Smooth muscle cell (in vitro differentiated cells): ENCODE measurements at regions not wholly inside any gene's neighbourhood (a gene's known extent, or its start where the extent isn't known, plus 50 kb on each side); places are given as distances from the start of the nearest gene placed in this dataset.

Experiments used
- DNase-seq: peaks from one replicate; lab custom pipeline; 2025; ENCODE audit not compliant: unreplicated experiment; lab: John Stamatoyannopoulos, UW
- H2AFZ ChIP-seq: fragments of 200-600 bp; sonication (generic); 2 replicates; pipeline ENCODE4 v1.6.0; 2016; ENCODE audit warnings: antibody characterized with exemption, low read depth, mild to moderate bottlenecking
- H3F3A ChIP-seq: fragments of 200-600 bp; sonication (generic); 2 replicates; pipeline ENCODE4 v1.6.0; 2017; ENCODE audit warnings: antibody characterized with exemption, low read depth
- H3K27ac ChIP-seq: fragments of 200-600 bp; sonication (generic); 2 replicates; pipeline ENCODE4 v1.5.1; 2016; ENCODE audit warnings: low read depth, mild to moderate bottlenecking
- H3K27me3 ChIP-seq: fragments of 200-600 bp; sonication (generic); 2 replicates; pipeline ENCODE4 v1.6.1; 2016; ENCODE audit warnings: low read depth, mild to moderate bottlenecking
- H3K36me3 ChIP-seq: fragments of 200-600 bp; sonication (generic); 2 replicates; pipeline ENCODE4 v1.5.1; 2016; ENCODE audit warnings: low read depth
- H3K4me1 ChIP-seq: fragments of 200-600 bp; sonication (generic); 2 replicates; pipeline ENCODE4 v1.5.1; 2016; ENCODE audit warnings: low read depth
- H3K4me2 ChIP-seq: fragments of 200-600 bp; sonication (generic); 2 replicates; pipeline ENCODE4 v1.6.0; 2016; ENCODE audit warnings: mild to moderate bottlenecking
- H3K4me3 ChIP-seq: fragments of 200-600 bp; sonication (generic); 2 replicates; pipeline ENCODE4 v1.5.1; 2016; ENCODE audit warnings: mild to moderate bottlenecking
- H3K79me2 ChIP-seq: fragments of 200-600 bp; sonication (generic); 2 replicates; pipeline ENCODE4 v1.6.0; 2016; ENCODE audit warnings: low read depth, mild to moderate bottlenecking
- H3K9ac ChIP-seq: fragments of 200-600 bp; sonication (generic); 2 replicates; pipeline ENCODE4 v1.6.0; 2016; ENCODE audit warnings: low read depth
- H3K9me3 ChIP-seq: fragments of 200-600 bp; sonication (generic); replicated peaks from 2 replicates; pipeline ENCODE4 v1.5.1; 2016; ENCODE audit warnings: low read depth
- H4K20me1 ChIP-seq: fragments of 200-600 bp; sonication (generic); 2 replicates; pipeline ENCODE4 v1.6.0; 2016; ENCODE audit warnings: low read depth
- WGBS: methylation state at CpG from one replicate; pipeline ENCODE4 v1.1.7; 2016; ENCODE audit warnings: low lambda C conversion rate; 5-methylcytosine and 5-hydroxymethylcytosine counted together
- TF ChIP-seq, protein P1 (sequence below): fragments of 200-600 bp; sonication (generic); IDR thresholded peaks from 2 replicates; pipeline ENCODE4 v1.5.1; 2017; ENCODE audit warnings: borderline replicate concordance, mild to moderate bottlenecking, antibody characterized with exemption; ENCODE audit not compliant: insufficient read depth, poor library complexity, severe bottlenecking

DNA sequence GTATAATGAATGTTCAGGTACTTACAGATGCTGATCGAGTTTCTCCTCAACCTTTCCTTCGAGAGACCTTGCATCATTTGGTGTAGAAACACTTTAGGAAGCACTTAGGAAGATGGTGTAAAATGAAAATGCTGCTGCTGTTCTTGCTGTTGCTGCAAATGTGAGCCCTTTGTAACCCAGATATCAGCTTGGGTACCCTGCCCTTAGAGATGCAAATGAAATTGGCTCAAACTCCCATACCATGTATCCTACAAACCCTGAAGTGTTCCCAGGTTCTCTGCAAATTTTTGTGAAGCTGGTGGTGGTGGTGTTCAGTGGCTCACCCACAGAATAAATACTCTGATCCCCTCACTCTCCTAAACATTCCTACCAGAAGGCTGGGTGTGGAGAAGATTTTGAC lies 130.8 kb downstream of the SLC25A47 start:
- Histone ChIP-seq H2AFZ (no peak overlapping the region), H3K4me1 (no peaks in the 10 kb centered on the region), H3K9ac (no peak overlapping the region), H3K79me2 (no peaks in the 10 kb centered on the region), H3K27me3 (no peaks in the 10 kb centered on the region), H3K36me3 (no peaks in the 10 kb centered on the region), H4K20me1 (peaks cover 13% of the 10 kb centered on the region), H3K4me2 (no peak overlapping the region), H3K27ac (no peak overlapping the region), H3F3A (no peaks in the 10 kb centered on the region), H3K4me3 (no peak overlapping the region), H3K9me3 (no peaks in the 10 kb centered on the region)
- 66% methylated on average over 2 of the region's 2 CpGs for WGBS
- TF ChIP-seq, protein P1, sequence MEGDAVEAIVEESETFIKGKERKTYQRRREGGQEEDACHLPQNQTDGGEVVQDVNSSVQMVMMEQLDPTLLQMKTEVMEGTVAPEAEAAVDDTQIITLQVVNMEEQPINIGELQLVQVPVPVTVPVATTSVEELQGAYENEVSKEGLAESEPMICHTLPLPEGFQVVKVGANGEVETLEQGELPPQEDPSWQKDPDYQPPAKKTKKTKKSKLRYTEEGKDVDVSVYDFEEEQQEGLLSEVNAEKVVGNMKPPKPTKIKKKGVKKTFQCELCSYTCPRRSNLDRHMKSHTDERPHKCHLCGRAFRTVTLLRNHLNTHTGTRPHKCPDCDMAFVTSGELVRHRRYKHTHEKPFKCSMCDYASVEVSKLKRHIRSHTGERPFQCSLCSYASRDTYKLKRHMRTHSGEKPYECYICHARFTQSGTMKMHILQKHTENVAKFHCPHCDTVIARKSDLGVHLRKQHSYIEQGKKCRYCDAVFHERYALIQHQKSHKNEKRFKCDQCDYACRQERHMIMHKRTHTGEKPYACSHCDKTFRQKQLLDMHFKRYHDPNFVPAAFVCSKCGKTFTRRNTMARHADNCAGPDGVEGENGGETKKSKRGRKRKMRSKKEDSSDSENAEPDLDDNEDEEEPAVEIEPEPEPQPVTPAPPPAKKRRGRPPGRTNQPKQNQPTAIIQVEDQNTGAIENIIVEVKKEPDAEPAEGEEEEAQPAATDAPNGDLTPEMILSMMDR = no peak
- DNase-seq = no peak

DNA sequence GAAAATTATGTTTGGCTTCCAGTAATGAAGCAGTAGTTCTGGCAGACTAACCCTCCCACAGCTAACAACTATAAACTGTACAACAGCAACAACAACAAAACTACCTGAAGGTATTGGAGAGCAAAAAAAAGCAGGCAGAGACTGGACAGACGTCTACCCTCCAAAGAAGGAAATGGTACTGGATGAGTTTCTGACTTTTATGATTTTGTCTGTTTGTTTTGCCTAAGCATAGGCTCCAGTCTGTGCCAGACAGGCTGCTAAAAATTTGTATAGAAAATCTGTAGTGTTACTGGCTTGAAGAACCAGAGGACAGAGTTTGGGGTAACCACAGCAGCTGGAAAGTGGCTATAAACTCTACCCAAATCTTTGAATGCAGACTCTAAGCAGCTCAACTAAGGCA lies 131.3 kb downstream of the SLC25A47 start:
- WGBS = 61% methylated on average over 1 of the region's 1 CpG
- Histone ChIP-seq H3K4me3 (no peak overlapping the region), H4K20me1 (peaks cover 9% of the 10 kb centered on the region), H3K79me2 (no peaks in the 10 kb centered on the region), H3K36me3 (no peaks in the 10 kb centered on the region), H3F3A (no peaks in the 10 kb centered on the region), H2AFZ (no peak overlapping the region), H3K27me3 (no peaks in the 10 kb centered on the region), H3K27ac (no peak overlapping the region), H3K9ac (no peak overlapping the region), H3K9me3 (no peaks in the 10 kb centered on the region), H3K4me1 (no peaks in the 10 kb centered on the region), H3K4me2 (no peak overlapping the region)
- TF ChIP-seq, protein P1 = no peak
- no peak for DNase-seq

DNA sequence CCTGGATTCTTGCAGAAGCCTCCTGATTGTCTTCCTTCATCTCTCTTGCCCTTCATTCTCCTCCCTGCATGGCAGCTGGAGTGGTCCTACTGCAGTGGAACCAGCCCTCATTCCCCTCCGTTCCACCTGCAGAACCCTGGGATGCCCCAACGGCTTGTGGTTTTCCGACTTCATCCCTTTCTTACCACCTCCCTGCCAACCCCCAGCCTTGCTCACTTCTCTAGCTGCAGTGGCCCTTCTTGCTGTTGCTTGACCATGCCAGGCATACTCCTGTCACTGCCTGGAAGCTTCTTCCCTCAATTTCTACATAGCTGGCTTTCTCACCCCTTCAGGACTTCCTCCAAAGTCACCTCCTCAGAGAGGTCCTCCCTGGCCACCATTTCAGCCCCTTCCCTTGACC lies 123.3 kb downstream of the BEGAIN start:
- H3K27me3 ChIP-seq = peaks cover 5% of the 10 kb centered on the region
- peaks cover 6% of the 10 kb centered on the region for H3K4me1 ChIP-seq
- no peaks in the 10 kb centered on the region for H3K9me3 ChIP-seq
- H3K79me2 ChIP-seq = no peaks in the 10 kb centered on the region
- peaks cover 25% of the 10 kb centered on the region for H4K20me1 ChIP-seq
- DNase-seq = no peak
- no peak overlapping the region for H3K9ac ChIP-seq
- no peak overlapping the region for H2AFZ ChIP-seq
- WGBS = 100% methylated on average over 3 of the region's 3 CpGs
- no peak overlapping the region for H3K4me3 ChIP-seq
- TF ChIP-seq, protein P1 = no peak
- no peak overlapping the region for H3K4me2 ChIP-seq
- no peak overlapping the region for H3K27ac ChIP-seq
- no peaks in the 10 kb centered on the region for H3F3A ChIP-seq
- H3K36me3 ChIP-seq = no peaks in the 10 kb centered on the region

GRCh38 chr14:100466111-100466856 lies 120.9 kb downstream of the BEGAIN start:
- 79% methylated on average over 9 of the region's 9 CpGs for WGBS
- no peak overlapping the region for H3K4me2 ChIP-seq
- no peaks in the 10 kb centered on the region for H3K79me2 ChIP-seq

More at GRCh38 chr14:100466111-100466856, 120.9 kb downstream of the BEGAIN start:
- Histone ChIP-seq H3K27me3 (peaks cover 5% of the 10 kb centered on the region), H4K20me1 (peaks cover 33% of the 10 kb centered on the region), H3K9ac (no peak overlapping the region), H3K27ac (no peak overlapping the region), H2AFZ (no peak overlapping the region), H3F3A (no peaks in the 10 kb centered on the region), H3K36me3 (no peaks in the 10 kb centered on the region), H3K4me1 (peaks cover 6% of the 10 kb centered on the region), H3K4me3 (no peak overlapping the region), H3K9me3 (no peaks in the 10 kb centered on the region)
- DNase-seq = no peak
- TF ChIP-seq, protein P1 = no peak
